ENCODE measurements at regions not wholly inside any gene's neighbourhood (a gene's known extent, or its start where the extent isn't known, plus 50 kb on each side); places are given as distances from the start of the nearest gene placed in this dataset.

GRCh38 chr18:10033016-10033399 is 119.2 kb downstream of the VAPA start:
- no peak for DNase-seq (ENCODE audit: low read depth)

- DNase-seq (ENCODE audit: low read depth) = peak; percentile 66
These were observed 121.6 kb downstream of the VAPA start for GRCh38 chr18:10035281-10035991.

GRCh38 chr18:10036479-10036878 is 122.7 kb downstream of the VAPA start:
- peak; percentile 68 for DNase-seq (ENCODE audit: low read depth)

GRCh38 chr18:10037181-10037580 is 123.4 kb downstream of the VAPA start:
- no peak for DNase-seq (ENCODE audit: low read depth)

DNA sequence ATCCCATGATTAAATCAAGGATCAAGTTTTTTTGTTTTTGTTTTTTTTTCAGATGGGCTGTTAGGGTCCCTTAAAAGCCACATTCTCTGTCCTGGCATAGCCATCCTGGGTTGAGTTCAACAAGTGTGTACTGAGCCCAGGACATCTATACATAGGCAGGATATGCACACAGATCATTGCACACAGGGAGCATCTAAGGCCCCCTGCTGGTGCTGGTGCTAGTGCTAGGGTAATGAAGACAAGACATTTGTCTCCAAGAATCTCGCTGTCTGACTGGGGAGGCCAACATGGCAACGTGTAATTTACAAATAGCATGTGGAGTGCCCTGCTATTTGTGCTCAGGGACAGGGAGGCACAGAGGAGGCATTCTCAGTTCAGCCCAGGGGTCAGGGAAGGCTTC is 124.5 kb downstream of the VAPA start:
- no peak for DNase-seq (ENCODE audit: low read depth)

DNA sequence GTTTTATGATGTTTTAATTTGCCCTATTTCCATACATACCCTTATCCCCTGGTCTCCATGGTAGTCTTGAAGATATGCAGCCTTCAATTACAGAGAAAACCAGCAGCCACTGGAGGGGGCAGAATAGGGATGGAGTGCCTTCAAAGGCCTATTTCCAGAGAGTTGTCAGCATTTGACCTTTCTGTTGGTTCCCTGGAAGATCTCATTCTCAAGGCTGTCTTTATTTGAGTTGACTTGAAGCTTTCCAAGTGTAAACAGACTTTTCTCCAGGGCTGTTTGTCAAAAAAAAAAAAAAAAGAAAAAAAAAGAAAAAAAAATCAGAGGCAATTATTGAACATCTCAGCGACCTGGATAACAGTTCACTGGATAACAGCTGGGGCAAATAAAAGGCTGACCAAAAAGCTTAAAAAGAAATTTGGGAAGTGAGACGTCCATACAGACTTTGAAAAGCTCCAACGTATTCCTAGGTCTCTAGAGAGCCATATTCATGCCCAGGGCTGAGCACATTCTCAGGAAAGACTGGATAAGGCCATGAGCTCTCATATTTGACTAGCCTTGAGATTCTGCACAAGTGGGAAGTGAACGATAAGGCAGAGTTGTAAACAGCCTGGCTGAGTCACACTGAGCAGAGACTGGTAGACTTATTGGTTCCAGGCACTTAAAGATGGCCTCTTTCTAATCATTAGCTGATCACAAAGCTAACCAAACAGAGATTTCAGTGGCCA is 126.6 kb downstream of the VAPA start:
- DNase-seq (ENCODE audit: low read depth) = peak; percentile 96

- peak; percentile 99 for DNase-seq (ENCODE audit: low read depth)
These were observed 127.4 kb downstream of the VAPA start for GRCh38 chr18:10041180-10041579.

GRCh38 chr18:10042492-10042891 is 128.7 kb downstream of the VAPA start:
- peak; percentile 68 for DNase-seq (ENCODE audit: low read depth)

GRCh38 chr18:10044054-10044453 is 130.2 kb downstream of the VAPA start:
- DNase-seq (ENCODE audit: low read depth) = no peak

DNA sequence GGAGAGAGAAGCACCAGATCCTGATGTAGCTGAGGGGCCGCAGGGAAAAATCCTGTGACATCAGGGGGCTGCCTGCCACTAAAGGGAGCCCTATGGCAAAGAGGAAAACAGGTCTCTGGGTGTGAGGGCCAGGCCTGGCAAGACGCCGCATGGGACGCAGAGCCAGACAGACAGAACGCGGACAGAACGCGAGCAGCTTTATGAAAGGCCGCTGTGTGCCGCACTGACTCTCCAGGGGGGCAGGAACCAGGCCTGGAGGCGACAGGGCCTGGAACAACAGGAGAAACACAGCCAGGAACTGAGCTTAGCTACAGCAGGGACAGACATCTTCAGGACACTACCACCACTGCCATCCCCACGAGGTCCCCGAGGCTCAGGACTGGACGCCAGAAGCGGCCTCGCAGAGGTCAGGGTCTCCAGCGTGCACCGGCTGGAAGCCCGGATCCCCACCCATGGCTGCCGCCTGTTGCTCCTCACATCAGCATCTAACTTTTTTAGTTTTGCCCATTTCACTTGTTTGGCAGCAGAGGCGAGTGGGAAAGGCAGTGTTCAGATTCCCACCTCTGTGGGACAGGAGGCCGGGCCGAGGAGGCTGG is 131.6 kb downstream of the VAPA start:
- DNase-seq (ENCODE audit: low read depth) = no peak

DNA sequence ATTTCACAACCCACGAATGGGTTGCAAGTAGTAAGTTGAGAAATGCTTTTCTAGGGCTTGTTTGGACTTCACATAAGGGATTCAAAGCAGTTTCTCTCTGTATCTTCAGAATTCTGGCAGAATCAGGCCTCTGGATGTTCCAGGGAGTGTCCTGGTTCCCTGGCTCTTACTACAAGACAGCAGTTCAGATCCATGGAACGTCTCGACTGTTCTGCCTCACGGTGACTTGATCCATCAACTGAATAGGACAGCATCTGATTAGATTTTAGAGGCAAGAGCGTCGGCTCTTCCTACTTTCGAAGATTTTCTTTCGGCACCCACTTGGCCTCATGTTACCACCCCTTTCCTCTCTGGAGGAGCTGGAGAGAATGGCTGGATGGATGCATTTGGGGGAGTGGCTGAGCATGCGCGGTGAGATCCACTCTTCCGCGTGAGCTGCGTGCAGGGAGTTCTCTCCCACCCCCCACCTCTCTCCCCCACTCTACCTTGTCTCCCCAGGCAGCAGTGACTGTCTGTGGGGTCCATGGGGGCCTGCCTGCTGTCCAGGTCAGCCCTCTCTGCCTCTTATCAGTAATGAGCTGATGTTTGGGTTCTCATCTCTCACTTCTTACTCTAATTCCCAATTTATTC is 132.5 kb downstream of the VAPA start:
- no peak for DNase-seq (ENCODE audit: low read depth)

GRCh38 chr18:10047237-10047636 is 133.4 kb downstream of the VAPA start:
- DNase-seq (ENCODE audit: low read depth) = peak; percentile 88

GRCh38 chr18:10049747-10050146 is 135.9 kb downstream of the VAPA start:
- DNase-seq (ENCODE audit: low read depth) = no peak

- peak; percentile 33 for DNase-seq (ENCODE audit: low read depth)
These were observed 137.1 kb downstream of the VAPA start for GRCh38 chr18:10050956-10051355.

DNA sequence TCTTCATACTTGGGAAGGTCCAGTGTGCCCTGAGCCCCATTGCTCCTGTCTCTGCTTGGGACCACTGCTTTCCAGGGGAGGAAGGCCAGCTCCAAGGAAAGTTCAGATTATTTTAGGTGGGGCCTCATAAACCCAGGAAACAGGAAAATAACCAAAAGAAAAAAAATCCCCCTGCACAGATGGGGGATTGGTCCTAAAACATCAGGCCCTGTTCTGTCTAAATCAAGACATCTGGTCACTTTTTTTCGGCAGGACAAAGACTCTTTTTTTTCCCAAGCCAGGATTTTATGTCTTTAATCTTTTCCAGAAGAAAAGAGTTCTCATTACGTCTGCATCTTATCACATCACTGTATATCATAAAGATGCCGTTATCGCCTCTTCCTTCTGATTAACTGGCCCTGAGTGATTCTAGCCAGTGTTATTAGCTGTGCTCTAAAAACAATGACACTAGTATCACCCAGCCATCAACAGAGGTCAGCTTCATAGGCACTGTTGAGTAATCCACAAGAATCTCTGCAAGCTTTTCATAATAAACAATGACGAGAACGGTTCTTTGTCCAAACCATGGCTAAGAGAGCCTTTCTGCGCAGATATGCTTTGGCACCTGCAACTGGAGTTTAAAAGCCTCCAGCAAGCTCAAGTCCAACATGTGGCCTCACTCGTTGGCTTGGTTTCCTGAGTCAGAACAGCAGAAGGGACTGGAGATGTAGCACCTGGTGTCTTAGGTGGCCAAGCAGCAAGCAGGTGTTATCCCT is 138.2 kb downstream of the VAPA start:
- peak; percentile 90 for DNase-seq (ENCODE audit: low read depth)

DNA sequence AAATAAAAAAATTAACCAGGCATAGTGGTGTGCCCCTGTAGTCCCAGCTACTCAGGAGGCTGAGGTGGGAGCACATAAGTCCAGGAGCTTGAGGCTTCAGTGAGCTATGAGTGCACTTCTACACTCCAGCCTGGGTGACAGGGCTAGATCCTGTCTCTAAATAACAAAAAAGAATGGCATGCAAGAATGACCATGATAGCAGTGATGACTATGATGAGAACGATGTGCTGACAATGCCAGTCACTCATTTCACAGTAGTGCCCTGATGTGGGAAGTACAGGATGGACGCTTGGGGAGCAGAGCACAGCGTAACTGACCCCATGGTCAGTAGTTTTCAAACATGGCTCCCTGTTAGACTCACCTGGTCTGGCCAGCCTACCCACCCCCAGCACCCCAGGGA is 139.1 kb downstream of the VAPA start:
- DNase-seq (ENCODE audit: low read depth) = no peak

DNA sequence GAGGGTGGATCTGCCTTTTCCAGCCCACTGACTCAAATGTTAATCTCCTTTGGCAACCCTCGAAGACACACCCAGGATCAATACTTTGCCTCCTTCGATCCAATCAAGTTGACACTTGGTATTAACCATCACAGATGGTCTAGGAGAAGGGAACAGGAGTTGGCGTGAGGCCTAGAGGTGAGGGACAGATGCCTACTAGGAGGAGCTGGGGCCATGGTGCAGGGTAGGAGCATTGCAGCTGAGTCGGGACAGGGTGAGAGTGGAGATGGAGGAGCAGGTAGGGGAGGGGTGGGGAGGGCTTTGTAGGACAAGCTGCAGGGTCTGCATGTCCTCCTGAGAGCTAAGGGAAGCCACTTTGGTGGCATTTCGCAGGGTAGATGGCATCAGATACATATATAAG is 140.0 kb downstream of the VAPA start:
- no peak for DNase-seq (ENCODE audit: low read depth)

DNA sequence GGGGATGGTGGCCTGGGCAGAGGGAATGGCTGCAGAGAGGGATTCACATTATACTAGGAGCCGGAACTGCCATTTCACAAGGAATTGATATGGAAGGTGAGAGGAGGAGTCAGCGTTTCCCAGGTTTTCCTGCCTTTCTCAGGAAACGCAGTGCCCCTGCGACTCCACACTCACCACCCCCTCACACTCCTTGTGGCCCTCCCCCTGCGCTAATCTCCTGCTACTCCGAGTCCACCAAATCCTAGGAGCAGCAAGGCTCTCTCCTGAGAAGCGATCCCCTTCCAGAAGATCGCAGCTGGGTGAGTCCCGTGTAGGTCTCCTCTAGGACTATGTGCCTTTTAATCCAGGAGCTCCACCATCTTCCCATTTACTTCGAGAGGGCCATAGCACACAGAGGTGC is 140.6 kb downstream of the VAPA start:
- no peak for DNase-seq (ENCODE audit: low read depth)

- DNase-seq (ENCODE audit: low read depth) = peak; percentile 40
These were observed 141.4 kb downstream of the VAPA start for GRCh38 chr18:10055125-10055750.

DNA sequence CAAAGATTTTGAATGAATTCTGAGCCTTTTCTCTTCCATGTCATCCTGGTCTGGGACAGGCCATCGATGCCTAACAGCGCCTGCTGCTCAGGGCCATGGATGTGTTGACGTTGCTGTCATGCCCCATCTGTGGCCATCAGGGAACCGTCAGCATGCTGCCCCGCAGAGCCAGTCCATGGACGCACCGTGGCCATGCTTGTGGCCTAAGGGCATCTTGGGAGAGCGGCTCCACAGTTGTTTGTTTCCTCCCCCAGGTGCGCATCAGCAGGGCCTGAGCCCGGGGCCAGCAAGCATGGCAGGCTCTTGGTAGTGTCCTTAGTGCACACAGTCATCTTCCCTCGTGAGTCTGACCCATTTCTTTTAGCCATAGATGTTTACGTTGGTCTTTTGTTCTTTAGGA is 142.7 kb downstream of the VAPA start:
- DNase-seq (ENCODE audit: low read depth) = no peak

- DNase-seq (ENCODE audit: low read depth) = no peak
These were observed 143.6 kb downstream of the VAPA start for GRCh38 chr18:10057401-10057893.
